NCI-H1105 (cell line): ENCODE measurements at regions not wholly inside any gene's neighbourhood (a gene's known extent, or its start where the extent isn't known, plus 50 kb on each side); places are given as distances from the start of the nearest gene placed in this dataset.
"Not testable (repeated sequence)": the region's sequence is repeated elsewhere in the genome, so short reads cannot be mapped to it uniquely, and the experiment has no call there.

Experiments used
- DNase-seq: peaks from one replicate; lab custom pipeline; 2025; lab: John Stamatoyannopoulos, UW

GRCh38 chr20:51305316-51306052 lies 237.0 kb downstream of the NFATC2 start:
- DNase-seq, result no peak

GRCh38 chr20:51303731-51304670 lies 238.5 kb downstream of the NFATC2 start:
- DNase-seq, result no peak

- DNase-seq, result no peak
Observed at GRCh38 chr20:51301026-51301425, 241.5 kb downstream of the NFATC2 start.

GRCh38 chr20:51300104-51300503 lies 242.4 kb downstream of the NFATC2 start:
- no peak for DNase-seq

DNA sequence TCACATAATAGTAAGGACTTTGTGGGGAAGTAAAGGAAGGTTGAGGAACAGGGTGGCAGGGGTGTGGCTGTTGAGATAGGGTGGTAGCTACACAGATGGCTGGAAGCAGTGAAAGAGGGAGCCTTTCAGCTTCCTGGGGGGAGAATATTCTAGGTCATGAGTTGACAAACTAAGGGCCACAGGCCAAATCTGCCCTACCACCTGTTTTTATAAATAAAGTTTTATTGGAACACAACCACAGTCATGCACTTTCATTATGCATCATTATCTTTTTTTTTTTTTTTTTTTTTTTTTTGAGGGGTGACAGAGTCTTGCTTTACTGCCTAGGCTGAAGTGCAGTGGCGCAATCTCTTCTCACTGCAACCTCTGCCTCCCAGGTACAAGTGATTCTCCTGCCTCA lies 243.1 kb downstream of the NFATC2 start:
- DNase-seq, result no peak

DNA sequence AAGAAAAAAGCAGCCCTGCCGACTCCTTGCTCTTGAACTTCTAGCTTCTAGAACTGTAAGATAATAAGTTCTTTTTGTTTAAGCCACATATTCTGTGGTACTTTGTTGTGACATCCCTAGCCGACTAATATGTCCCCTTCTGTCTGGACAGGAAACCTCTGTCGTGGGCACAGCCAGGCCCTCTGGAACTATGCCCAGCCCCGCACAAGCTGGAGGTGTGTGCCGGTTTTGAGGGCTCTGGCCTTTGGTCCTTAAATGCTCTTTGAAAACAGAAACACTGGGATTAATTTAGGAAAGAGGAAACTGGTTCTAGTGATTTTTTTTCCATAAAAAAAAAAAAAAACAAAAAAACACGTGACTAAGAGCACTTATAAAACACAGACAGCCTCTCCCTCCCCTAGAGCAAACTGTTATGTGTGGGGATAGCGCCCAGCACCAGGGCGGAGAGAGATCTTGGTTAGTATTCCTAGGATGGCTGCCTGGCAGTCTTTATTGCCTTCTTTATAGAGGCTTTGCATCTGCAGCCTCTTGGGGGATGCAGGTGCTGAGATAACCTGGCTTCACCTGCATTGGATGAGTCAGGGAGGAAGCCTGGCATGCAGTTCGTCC lies 244.3 kb downstream of the NFATC2 start:
- DNase-seq, result no peak

DNA sequence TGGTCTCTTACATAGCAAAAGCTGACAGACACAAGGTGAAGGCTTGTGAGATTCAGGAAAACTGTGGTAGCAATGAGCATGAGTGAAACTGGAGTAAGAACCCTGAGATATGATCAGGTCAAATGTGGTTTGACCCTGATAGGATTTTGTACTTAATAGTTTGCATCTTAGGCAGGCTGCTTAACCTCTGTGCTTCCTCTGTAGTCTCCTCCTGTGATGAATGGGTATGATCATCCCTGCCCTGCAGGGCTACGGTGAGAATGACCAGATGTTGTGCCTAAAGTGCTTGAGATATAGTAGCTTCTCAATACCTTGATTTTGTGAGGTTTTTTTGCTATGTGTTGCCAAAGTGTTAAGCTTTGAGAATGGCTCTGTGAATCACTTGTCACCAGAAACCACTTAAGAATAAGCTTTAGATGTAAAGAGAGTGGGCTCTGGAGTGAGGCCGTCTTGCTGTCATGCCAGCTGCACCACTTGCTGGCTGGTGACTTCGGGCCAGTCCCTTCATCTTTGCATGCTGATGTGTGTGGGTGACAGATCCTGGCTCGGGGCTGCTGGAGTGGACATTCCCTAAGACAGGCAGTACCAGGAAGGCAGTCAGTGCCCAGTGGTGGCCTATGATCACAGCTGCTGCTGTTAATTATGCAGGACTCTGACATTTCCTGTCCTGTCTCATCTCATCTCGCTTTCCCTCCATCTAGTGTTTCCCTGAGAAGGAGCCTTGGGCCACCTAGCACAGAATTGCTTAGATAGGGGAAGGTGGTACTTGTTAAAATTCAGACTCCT lies 254.7 kb downstream of the NFATC2 start:
- DNase-seq, result no peak

DNA sequence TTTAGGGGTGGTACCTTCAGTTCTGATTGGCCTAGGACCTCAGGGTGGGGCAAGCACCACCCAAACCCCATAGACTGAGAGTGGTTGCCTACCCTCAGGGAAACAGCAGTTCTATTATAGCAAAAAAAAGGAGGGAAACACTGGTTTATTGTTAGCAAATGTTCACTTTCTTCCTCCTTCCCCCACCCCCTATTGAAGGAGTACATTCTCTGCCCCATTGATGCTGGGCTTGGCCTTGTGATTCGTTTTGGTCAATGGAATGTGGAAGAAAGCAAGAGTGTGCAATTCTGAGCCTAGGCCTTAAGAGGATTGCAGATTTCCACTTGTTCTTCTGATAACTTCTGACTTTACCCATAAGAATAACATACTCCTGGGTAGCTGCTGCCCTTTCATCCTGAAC lies 255.8 kb downstream of the NFATC2 start:
- no peak for DNase-seq

DNA sequence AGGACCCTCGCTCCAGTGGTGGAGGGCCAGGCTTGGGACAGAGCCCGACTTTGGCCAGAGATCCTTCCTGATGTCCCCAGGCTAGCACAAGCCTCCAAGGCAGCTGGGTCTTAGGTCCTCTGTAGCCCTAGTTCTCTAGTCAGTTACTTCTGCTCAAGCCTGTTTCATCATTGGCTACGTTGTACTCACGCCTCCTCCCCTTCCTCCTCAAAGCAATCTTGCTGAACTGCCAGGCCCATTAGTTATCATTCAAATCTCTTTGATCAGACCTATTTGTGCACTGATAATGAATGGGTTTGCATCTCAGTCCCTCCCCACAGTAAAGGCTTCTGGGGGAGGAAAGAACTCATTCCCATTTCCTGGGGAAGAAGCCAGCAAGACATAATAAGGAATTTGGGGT lies 256.8 kb downstream of the NFATC2 start:
- no peak for DNase-seq

- DNase-seq, result no peak
Observed at GRCh38 chr20:51284871-51285270, 257.6 kb downstream of the NFATC2 start.

DNA sequence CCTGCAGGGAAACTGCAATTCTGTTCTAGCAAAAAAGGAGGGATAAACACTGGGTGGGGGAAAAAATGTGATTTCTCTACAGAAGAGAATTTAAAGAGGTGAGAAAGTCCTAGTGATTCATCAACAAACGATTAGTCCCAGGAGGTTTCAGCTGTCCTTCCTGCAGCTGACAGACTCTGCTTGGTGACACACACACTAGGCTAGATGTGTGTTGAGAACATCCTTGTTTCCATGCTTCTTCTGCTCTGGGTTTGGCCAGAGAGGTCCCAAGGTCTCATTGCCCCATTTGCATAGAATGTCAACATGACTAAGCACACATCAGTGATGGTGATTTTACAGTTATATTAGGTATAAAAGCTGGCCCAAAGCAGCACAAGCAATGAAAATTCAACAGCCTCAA lies 258.3 kb downstream of the NFATC2 start:
- no peak for DNase-seq

GRCh38 chr20:51281521-51281920 lies 258.6 kb upstream of the KCNG1 start:
- no peak for DNase-seq

DNA sequence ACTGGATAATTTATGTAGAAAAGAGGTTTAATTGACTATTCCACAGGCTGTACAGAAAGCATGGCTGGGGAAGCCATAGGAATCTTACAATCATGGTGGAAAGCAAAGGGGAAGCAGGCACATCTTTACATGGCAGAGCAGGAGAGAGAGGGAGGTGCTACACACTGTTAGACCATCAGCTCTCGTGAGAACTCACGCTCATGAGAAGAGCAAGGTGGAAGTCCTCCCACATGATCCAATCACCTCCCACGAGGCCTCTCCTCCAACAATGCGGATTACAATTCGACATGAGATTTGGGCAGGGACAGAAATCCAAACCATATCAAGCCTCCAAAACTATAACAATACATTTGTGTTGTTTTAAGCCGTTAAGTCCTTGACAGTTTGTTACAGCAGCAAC lies 257.1 kb upstream of the KCNG1 start:
- DNase-seq, result no peak

DNA sequence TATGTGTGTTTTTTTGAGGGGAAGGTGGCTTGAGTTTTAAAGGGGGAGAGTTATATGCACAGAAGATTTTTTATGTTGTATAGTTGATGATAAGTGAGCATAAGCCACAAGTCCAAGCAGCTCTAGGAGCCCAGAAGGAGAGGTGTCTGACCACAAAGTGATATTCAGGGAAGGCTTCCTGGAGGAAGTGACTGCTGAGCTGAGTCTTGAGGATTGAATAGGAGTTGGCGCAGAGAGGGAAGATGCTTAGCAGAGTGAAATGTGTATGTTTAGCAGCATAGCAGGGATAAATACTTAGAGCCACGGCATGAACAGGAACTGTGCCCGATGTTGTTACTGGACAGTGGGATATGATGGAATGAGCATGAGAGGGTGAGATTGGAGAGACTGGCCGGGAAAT lies 255.1 kb upstream of the KCNG1 start:
- no peak for DNase-seq

DNA sequence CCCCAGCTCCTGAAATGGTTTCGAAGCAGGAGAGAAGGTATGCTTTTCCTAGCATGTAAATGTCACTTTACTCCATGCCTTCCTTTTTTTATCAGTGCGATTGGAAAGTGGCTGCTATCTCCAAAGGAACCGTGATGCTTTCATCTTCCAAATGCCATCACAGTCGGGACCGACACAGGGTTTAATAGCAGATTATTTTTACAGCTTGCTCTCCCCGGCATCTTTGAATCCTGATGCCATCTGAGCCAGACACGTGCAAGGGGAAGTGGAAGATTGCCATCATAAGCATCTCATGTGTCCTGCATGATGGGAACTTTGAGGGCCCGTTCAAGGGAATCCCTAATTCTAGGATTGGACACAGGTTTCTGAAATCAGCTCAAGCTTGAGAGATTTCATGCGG lies 253.4 kb upstream of the KCNG1 start:
- no peak for DNase-seq

GRCh38 chr20:51275826-51276225 lies 252.9 kb upstream of the KCNG1 start:
- DNase-seq, result no peak

DNA sequence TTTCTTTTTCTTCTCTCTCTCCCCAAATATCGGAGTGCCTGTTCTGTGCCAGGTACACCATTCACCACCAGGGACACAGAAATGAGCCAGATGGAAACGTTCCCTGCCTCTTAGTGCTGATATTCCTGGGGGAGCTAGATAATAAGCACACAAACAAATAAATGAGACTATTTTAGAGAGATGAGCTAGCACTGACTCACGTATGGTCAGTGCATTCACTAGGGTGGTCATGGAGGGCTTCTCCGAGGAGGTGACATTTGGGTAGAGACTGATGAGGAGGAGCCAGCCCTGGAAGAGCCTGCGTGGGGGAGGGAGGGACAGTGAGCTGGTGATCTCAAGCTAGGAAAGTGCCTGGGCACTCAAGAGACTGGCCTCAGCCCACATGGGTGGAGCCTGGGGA lies 252.3 kb upstream of the KCNG1 start:
- no peak for DNase-seq

- DNase-seq, result peak; percentile 12
Observed at GRCh38 chr20:51272401-51272800, 249.5 kb upstream of the KCNG1 start.

DNA sequence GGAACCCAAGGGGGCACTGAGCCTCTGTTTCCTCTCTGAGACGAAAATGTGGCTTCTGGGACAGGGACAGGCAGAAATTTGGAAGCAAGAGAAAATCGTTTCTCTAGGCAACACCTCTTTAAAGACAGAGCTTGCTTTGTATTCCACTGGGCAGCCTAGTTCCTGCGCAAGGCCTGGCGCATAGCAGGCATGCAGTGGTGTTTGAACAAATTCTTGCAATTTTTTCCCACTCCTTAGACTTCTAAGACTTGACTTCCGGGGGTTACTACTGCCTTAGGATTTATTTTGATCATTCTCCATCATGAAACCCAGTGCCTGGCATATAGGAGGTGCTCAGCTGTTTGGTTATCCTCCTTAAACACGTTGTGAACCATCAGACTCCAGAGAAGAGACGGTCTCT lies 249.0 kb upstream of the KCNG1 start:
- no peak for DNase-seq

- not testable (repeated sequence) for DNase-seq
Observed at GRCh38 chr20:51271289-51271688, 248.4 kb upstream of the KCNG1 start.

- DNase-seq, result no peak
Observed at GRCh38 chr20:51269671-51270070, 246.8 kb upstream of the KCNG1 start.

DNA sequence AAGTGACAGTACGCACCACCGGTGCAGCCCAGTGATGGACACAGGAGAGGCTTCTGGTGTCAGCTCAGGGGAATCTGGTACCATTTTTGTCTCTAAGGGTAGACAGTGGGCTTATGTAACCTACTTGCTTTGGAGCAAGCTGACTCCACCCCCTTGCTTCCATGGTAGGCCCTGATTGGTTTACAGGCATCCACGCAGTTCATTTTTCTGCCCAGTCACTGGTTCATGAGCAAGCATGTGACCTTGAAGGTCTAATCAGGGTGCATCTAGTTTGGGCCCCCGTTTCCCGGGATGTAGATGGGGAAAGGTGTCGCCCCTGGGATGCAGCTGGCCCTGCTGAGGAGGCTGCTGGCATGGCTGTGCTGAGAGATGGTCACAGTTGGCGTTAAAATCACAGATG lies 244.8 kb upstream of the KCNG1 start:
- DNase-seq, result no peak
